AG04450 (cell line): ENCODE measurements at regions not wholly inside any gene's neighbourhood (a gene's known extent, or its start where the extent isn't known, plus 50 kb on each side); places are given as distances from the start of the nearest gene placed in this dataset.

Experiments used
- CTCF ChIA-PET: fragments of 300-600, 350-600 bp; formaldehyde crosslinking; extraction: SDS; loops from one replicate; lab custom pipeline; 2022; ENCODE audit warnings: antibody characterized with exemption, inconsistent platforms; lab: Charles Lee
- POLR2A ChIA-PET: fragments of 350-600 bp; formaldehyde crosslinking; extraction: SDS; loops from one replicate; lab custom pipeline; 2021; ENCODE audit warnings: antibody characterized with exemption, inconsistent platforms; lab: Yijun Ruan, JAX
- DNase-seq: peaks from one replicate; pipeline ENCODE4 v3.0.0-alpha.2; 2011; ENCODE audit warnings: low read depth, low spot score
- H3K27ac ChIP-seq: one replicate; pipeline ENCODE4 v1.5.1; 2012; ENCODE audit warnings: low read depth, low read length, control low read depth
- H3K27me3 ChIP-seq: one replicate; pipeline ENCODE4 v1.6.0; 2012; ENCODE audit warnings: low read length; ENCODE audit not compliant: control insufficient read depth, insufficient read depth
- H3K4me3 ChIP-seq: 2 replicates; pipeline ENCODE4 v1.5.1; 2011; ENCODE audit warnings: mild to moderate bottlenecking, low read depth, low read length, control low read depth
- H3K9me3 ChIP-seq: 2 replicates; pipeline ENCODE4 v1.5.1; 2012; ENCODE audit warnings: low read length; ENCODE audit not compliant: control insufficient read depth, insufficient read depth
- CTCF ChIP-seq: IDR thresholded peaks from 2 replicates; pipeline ENCODE4 v1.5.1; 2011; ENCODE audit warnings: low read depth, low read length, control low read depth, inconsistent platforms

GRCh38 chr4:151574968-151575367 is 166.0 kb downstream of the FHIP1A start:
- POLR2A ChIA-PET = no interaction called here
- no peak for TF ChIP-seq CTCF
- Histone ChIP-seq H3K9me3 (no peaks in the 10 kb centered on the region), H3K4me3 (no peak overlapping the region), H3K27ac (no peak overlapping the region), H3K27me3 (peaks cover 4% of the 10 kb centered on the region)
- no peak for DNase-seq
- CTCF ChIA-PET = no interaction called here

DNA sequence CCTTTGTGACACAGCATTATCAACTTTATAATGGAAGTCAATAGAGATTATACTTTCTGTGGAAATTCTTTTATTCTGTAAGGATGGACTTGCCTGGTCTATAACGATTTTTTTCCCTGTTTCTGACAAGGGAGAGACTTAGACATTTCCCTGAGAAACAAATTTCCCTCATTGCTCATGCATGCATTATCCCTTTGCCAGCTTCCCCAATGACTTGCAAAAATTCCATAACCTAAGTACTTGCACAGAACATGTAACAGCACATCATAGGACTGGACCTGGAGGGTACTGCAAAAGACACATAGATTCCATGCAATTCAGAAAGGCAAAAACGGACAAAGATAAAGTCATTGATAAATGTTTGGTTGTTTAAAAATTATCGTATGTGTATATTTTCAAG is 166.7 kb downstream of the FHIP1A start:
- ChIA-PET CTCF (no interaction called here), POLR2A (no interaction called here)
- no peak overlapping the region for H3K4me3 ChIP-seq
- H3K27ac ChIP-seq = no peak overlapping the region
- H3K9me3 ChIP-seq = no peaks in the 10 kb centered on the region
- DNase-seq = no peak
- TF ChIP-seq CTCF = no peak
- peaks cover 4% of the 10 kb centered on the region for H3K27me3 ChIP-seq

DNA sequence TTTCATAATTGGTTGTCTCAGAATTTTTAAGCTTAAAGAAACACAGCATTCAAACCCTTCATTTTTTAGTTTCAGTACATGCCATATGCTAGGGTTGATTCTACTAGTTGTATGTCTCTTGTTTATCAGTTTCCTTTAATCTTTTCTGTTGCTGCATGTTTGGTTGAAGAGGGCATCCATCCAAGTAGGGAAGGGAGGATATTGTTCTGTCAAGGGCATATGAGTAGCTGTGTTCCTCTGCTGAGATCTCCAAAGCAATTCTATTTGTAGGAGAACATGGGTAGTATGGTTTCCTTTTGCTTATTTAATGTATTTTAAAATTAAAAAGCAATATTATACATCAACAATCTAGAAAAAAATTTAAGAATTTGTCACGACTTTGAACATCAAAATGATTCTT is 167.7 kb downstream of the FHIP1A start:
- Histone ChIP-seq H3K9me3 (no peaks in the 10 kb centered on the region), H3K4me3 (no peak overlapping the region), H3K27me3 (peaks cover 4% of the 10 kb centered on the region), H3K27ac (no peak overlapping the region)
- POLR2A ChIA-PET = no interaction called here
- DNase-seq = no peak
- CTCF ChIA-PET = no interaction called here
- TF ChIP-seq CTCF = no peak

DNA sequence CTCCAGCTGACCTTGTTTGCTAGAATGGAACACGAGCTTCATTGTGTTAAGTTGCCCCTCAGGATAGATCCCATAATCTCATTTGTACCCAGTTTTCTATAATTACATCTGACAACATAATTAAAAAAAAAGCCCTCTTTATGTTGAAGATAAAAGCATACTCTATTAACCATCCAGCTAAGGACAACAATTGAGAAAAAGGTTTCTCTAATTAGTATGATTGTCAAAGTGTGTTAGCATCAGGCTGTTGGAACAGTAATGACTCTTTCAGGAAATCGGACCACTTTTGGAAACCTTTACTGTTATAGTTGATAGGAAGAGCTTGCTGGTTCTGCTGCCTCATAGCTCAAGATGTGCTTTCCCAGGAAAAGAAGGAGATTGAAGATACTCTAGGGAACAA is 172.6 kb downstream of the FHIP1A start:
- CTCF ChIA-PET = no interaction called here
- DNase-seq = no peak

GRCh38 chr4:151582098-151582497 is 173.1 kb downstream of the FHIP1A start:
- ChIA-PET CTCF (no interaction called here), POLR2A (no interaction called here)
- Histone ChIP-seq H3K27me3 (peaks cover 4% of the 10 kb centered on the region), H3K9me3 (no peaks in the 10 kb centered on the region), H3K27ac (no peak overlapping the region), H3K4me3 (no peak overlapping the region)
- no peak for TF ChIP-seq CTCF
- no peak for DNase-seq

More for the DNA sequence above, 172.6 kb downstream of the FHIP1A start:
- no peak for TF ChIP-seq CTCF
- Histone ChIP-seq H3K9me3 (no peaks in the 10 kb centered on the region), H3K27me3 (peaks cover 4% of the 10 kb centered on the region), H3K4me3 (no peak overlapping the region), H3K27ac (no peak overlapping the region)
- POLR2A ChIA-PET = no interaction called here
